Activated CD4-positive, alpha-beta T cell treated with anti-CD3 and anti-CD28 coated beads for 48 hours (primary cell): ENCODE measurements at regions not wholly inside any gene's neighbourhood (a gene's known extent, or its start where the extent isn't known, plus 50 kb on each side); places are given as distances from the start of the nearest gene placed in this dataset.
"Not testable (repeated sequence)": the region's sequence is repeated elsewhere in the genome, so short reads cannot be mapped to it uniquely, and the experiment has no call there.

Source experiments
- DNase-seq: peaks from one replicate; pipeline ENCODE4 v3.0.0-alpha.2; 2020

GRCh38 chr10:121690152-121690848 is 92.1 kb upstream of the FGFR2 start:
- no peak for DNase-seq

GRCh38 chr10:121687095-121687813 is 89.0 kb upstream of the FGFR2 start:
- no peak for DNase-seq

GRCh38 chr10:121684276-121684675 is 86.0 kb upstream of the FGFR2 start:
- no peak for DNase-seq

GRCh38 chr10:121683816-121684215 is 85.6 kb upstream of the FGFR2 start:
- no peak for DNase-seq

- no peak for DNase-seq
Observed at GRCh38 chr10:121683366-121683765, 85.1 kb upstream of the FGFR2 start.

- no peak for DNase-seq
Observed at GRCh38 chr10:121681997-121682687, 83.9 kb upstream of the FGFR2 start.

GRCh38 chr10:121680879-121681655 is 82.8 kb upstream of the FGFR2 start:
- no peak for DNase-seq

- no peak for DNase-seq
Observed at GRCh38 chr10:121679916-121680315, 81.7 kb upstream of the FGFR2 start.

- no peak for DNase-seq
Observed at GRCh38 chr10:121678631-121679174, 80.5 kb upstream of the FGFR2 start.

GRCh38 chr10:121677880-121678279 is 79.6 kb upstream of the FGFR2 start:
- no peak for DNase-seq

- DNase-seq: no peak
Observed at GRCh38 chr10:121675344-121675743, 77.1 kb upstream of the FGFR2 start.

GRCh38 chr10:121674885-121675284 is 76.6 kb upstream of the FGFR2 start:
- no peak for DNase-seq

- DNase-seq: no peak
Observed at GRCh38 chr10:121672733-121673132, 74.5 kb upstream of the FGFR2 start.

- not testable (repeated sequence) for DNase-seq
Observed at GRCh38 chr10:121669840-121670239, 71.6 kb upstream of the FGFR2 start.

- DNase-seq: no peak
Observed at GRCh38 chr10:121669028-121669374, 70.8 kb upstream of the FGFR2 start.

- DNase-seq: no peak
Observed at GRCh38 chr10:121668314-121669027, 70.2 kb upstream of the FGFR2 start.

GRCh38 chr10:121667948-121668313 is 69.7 kb upstream of the FGFR2 start:
- no peak for DNase-seq

- DNase-seq: no peak
Observed at GRCh38 chr10:121665809-121666208, 67.6 kb upstream of the FGFR2 start.

GRCh38 chr10:121664671-121665070 is 66.4 kb upstream of the FGFR2 start:
- DNase-seq: no peak

- peak; percentile 30 for DNase-seq
Observed at GRCh38 chr10:121662945-121663917, 65.0 kb upstream of the FGFR2 start.

GRCh38 chr10:121662531-121662930 is 64.3 kb upstream of the FGFR2 start:
- no peak for DNase-seq
